ENCODE measurements at regions not wholly inside any gene's neighbourhood (a gene's known extent, or its start where the extent isn't known, plus 50 kb on each side); places are given as distances from the start of the nearest gene placed in this dataset.

- no peak for TF ChIP-seq EP300 (IDR thresholded peaks at IDR 0.05; ENCODE audit: borderline replicate concordance in 1 of 2, low read depth in 2 of 2, low read length in 2 of 2)
- TF ChIP-seq CTCF (IDR thresholded peaks at IDR 0.05; ENCODE audit: control extremely low read depth in 1 of 3, insufficient read depth in 1 of 3, low read depth in 1 of 3, low read length in 3 of 3) = no peak
- no peak for TF ChIP-seq BCL11A (IDR thresholded peaks at IDR 0.05; ENCODE audit: low read depth in 2 of 2, low read length in 2 of 2)
- no peak for TF ChIP-seq CREB1 (IDR thresholded peaks at IDR 0.05)
- TF ChIP-seq RNF2 (IDR thresholded peaks at IDR 0.05; ENCODE audit: borderline replicate concordance, low read depth, low read length, missing control alignments, poor library complexity, severe bottlenecking) = no peak
- no peak for TF ChIP-seq MAX (IDR thresholded peaks at IDR 0.05)
- no peak for TF ChIP-seq POLR2A (IDR thresholded peaks at IDR 0.05; ENCODE audit: control extremely low read depth in 1 of 2, low read depth in 2 of 2, low read length in 2 of 2)
- TF ChIP-seq SIRT6 (IDR thresholded peaks at IDR 0.05; ENCODE audit: low read length) = no peak
- TF ChIP-seq MAFK (IDR thresholded peaks at IDR 0.05; ENCODE audit: low read depth, low read length) = no peak
- no peak for TF ChIP-seq EZH2 (IDR thresholded peaks at IDR 0.05; ENCODE audit: low read depth, low read length, severe bottlenecking)
- TF ChIP-seq NRF1 (IDR thresholded peaks at IDR 0.05; ENCODE audit: low read depth, low read length) = no peak
- TF ChIP-seq SP2 (IDR thresholded peaks at IDR 0.05; ENCODE audit: low read length) = no peak
- no peak for TF ChIP-seq POLR2AphosphoS5 (IDR thresholded peaks at IDR 0.05; ENCODE audit: low read depth, low read length)
Measured at GRCh38 chr5:18807256-18808149, 1173.2 kb downstream of the TAF11L14 start.

Measured in H1 (cell line).